C4-2B (cell line): ENCODE measurements at regions not wholly inside any gene's neighbourhood (a gene's known extent, or its start where the extent isn't known, plus 50 kb on each side); places are given as distances from the start of the nearest gene placed in this dataset.

Experiments used
- CTCF ChIP-seq: fragments of 450-650 bp; conservative IDR thresholded peaks from 2 replicates; pipeline ENCODE4 v1.5.1; 2017; ENCODE audit warnings: mild to moderate bottlenecking
- ZFX ChIP-seq: fragments of 450-650 bp; IDR thresholded peaks from 2 replicates; pipeline ENCODE4 v1.6.1; 2017

- TF ChIP-seq CTCF (no peak), ZFX (no peak)
Observed at GRCh38 chr2:123073371-123073770, 951.7 kb upstream of the CNTNAP5 start.
